WTC11 (cell line): ENCODE measurements at regions not wholly inside any gene's neighbourhood (a gene's known extent, or its start where the extent isn't known, plus 50 kb on each side); places are given as distances from the start of the nearest gene placed in this dataset.

ENCODE experiments used
- ARID4B ChIP-seq: sonication (generic); formaldehyde crosslinking; IDR thresholded peaks from 2 replicates; pipeline ENCODE4 v1.8.0; 2023; ENCODE audit warnings: missing genetic modification reagents, mild to moderate bottlenecking, borderline replicate concordance
- CREB1 ChIP-seq: sonication (generic); formaldehyde crosslinking; IDR thresholded peaks from 2 replicates; pipeline ENCODE4 v1.8.0; 2023; ENCODE audit warnings: mild to moderate bottlenecking, missing genetic modification reagents
- CREM ChIP-seq: sonication (generic); formaldehyde crosslinking; IDR thresholded peaks from 2 replicates; pipeline ENCODE4 v1.8.1; 2022; ENCODE audit warnings: mild to moderate bottlenecking, missing genetic modification reagents, moderate library complexity
- E2F1 ChIP-seq: sonication (generic); formaldehyde crosslinking; IDR thresholded peaks from 2 replicates; pipeline ENCODE4 v1.8.0; 2022; ENCODE audit warnings: mild to moderate bottlenecking, missing genetic modification reagents
- ESRRA ChIP-seq: sonication (generic); formaldehyde crosslinking; IDR thresholded peaks from 2 replicates; pipeline ENCODE4 v1.8.1; 2022; ENCODE audit warnings: mild to moderate bottlenecking, missing genetic modification reagents, borderline replicate concordance
- GABPB1 ChIP-seq: sonication (generic); formaldehyde crosslinking; IDR thresholded peaks from 2 replicates; pipeline ENCODE4 v1.8.1; 2023; ENCODE audit warnings: mild to moderate bottlenecking, missing genetic modification reagents
- GTF2I ChIP-seq: fragments of 250-450 bp; sonication (Bioruptor Pico); conservative IDR thresholded peaks from 2 replicates; pipeline ENCODE4 v1.4.0; 2021; ENCODE audit warnings: mild to moderate bottlenecking
- IRF1 ChIP-seq: sonication (generic); formaldehyde crosslinking; IDR thresholded peaks from 2 replicates; pipeline ENCODE4 v1.8.0; 2023; ENCODE audit warnings: missing genetic modification reagents
- TEAD4 ChIP-seq: sonication (generic); formaldehyde crosslinking; IDR thresholded peaks from 2 replicates; pipeline ENCODE4 v1.8.0; 2022; ENCODE audit warnings: mild to moderate bottlenecking, missing genetic modification reagents
- TP53 ChIP-seq: sonication (generic); formaldehyde crosslinking; IDR thresholded peaks from 2 replicates; pipeline ENCODE4 v1.8.1; 2023; ENCODE audit warnings: mild to moderate bottlenecking, missing genetic modification reagents
- TF ChIP-seq, protein P1 (sequence below): sonication (generic); formaldehyde crosslinking; conservative IDR thresholded peaks from 2 replicates; pipeline ENCODE4 v1.8.1; 2022; ENCODE audit warnings: mild to moderate bottlenecking, missing genetic modification reagents
- TF ChIP-seq, protein P2 (sequence below): fragments of 200-600 bp; IDR thresholded peaks from 2 replicates; pipeline ENCODE4 v1.8.0; 2022; ENCODE audit warnings: antibody characterized with exemption

- TF ChIP-seq TP53 (CRISPR knock-in tag) = no peak
- TF ChIP-seq, protein P1, sequence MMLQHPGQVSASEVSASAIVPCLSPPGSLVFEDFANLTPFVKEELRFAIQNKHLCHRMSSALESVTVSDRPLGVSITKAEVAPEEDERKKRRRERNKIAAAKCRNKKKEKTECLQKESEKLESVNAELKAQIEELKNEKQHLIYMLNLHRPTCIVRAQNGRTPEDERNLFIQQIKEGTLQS (CRISPR knock-in tag) = no peak
- TF ChIP-seq GTF2I = no peak
- no peak for TF ChIP-seq ESRRA (CRISPR knock-in tag)
- no peak for TF ChIP-seq ARID4B (CRISPR knock-in tag)
- TF ChIP-seq, protein P2, sequence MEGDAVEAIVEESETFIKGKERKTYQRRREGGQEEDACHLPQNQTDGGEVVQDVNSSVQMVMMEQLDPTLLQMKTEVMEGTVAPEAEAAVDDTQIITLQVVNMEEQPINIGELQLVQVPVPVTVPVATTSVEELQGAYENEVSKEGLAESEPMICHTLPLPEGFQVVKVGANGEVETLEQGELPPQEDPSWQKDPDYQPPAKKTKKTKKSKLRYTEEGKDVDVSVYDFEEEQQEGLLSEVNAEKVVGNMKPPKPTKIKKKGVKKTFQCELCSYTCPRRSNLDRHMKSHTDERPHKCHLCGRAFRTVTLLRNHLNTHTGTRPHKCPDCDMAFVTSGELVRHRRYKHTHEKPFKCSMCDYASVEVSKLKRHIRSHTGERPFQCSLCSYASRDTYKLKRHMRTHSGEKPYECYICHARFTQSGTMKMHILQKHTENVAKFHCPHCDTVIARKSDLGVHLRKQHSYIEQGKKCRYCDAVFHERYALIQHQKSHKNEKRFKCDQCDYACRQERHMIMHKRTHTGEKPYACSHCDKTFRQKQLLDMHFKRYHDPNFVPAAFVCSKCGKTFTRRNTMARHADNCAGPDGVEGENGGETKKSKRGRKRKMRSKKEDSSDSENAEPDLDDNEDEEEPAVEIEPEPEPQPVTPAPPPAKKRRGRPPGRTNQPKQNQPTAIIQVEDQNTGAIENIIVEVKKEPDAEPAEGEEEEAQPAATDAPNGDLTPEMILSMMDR = no peak
- TF ChIP-seq IRF1 (CRISPR knock-in tag) = no peak
- TF ChIP-seq CREB1 = no peak
- TF ChIP-seq CREM = no peak
- TF ChIP-seq GABPB1 (CRISPR knock-in tag) = no peak
- no peak for TF ChIP-seq TEAD4 (CRISPR knock-in tag)
- TF ChIP-seq E2F1 (CRISPR knock-in tag) = no peak
These were observed 92.1 kb upstream of the FGFR2 start for GRCh38 chr10:121690152-121690848.
